HepG2 (cell line): ENCODE measurements at regions not wholly inside any gene's neighbourhood (a gene's known extent, or its start where the extent isn't known, plus 50 kb on each side); places are given as distances from the start of the nearest gene placed in this dataset.

Experiments
- HMGXB3 ChIP-seq: sonication (generic); formaldehyde crosslinking; IDR thresholded peaks from 2 replicates; pipeline ENCODE4 v1.4.0; 2020; ENCODE audit warnings: missing genetic modification reagents, borderline replicate concordance
- KDM3A ChIP-seq: IDR thresholded peaks from 2 replicates; pipeline ENCODE4 v1.6.1; 2018; ENCODE audit warnings: low read depth, missing compliant biosample characterization
- MAFG ChIP-seq: sonication (generic); formaldehyde crosslinking; IDR thresholded peaks from 2 replicates; pipeline ENCODE4 v1.5.1; 2020; ENCODE audit warnings: mild to moderate bottlenecking, missing genetic modification reagents
- MIER3 ChIP-seq: IDR thresholded peaks from 2 replicates; pipeline ENCODE4 v1.6.1; 2016; ENCODE audit warnings: missing compliant biosample characterization, borderline replicate concordance
- PAX8 ChIP-seq: sonication (generic); formaldehyde crosslinking; IDR thresholded peaks from 2 replicates; pipeline ENCODE4 v1.8.0; 2022; ENCODE audit warnings: mild to moderate bottlenecking, missing genetic modification reagents, borderline replicate concordance
- POLR2G ChIP-seq: fragments of 200-400 bp; formaldehyde crosslinking; IDR thresholded peaks from 2 replicates; pipeline ENCODE4 v1.6.1; 2018; ENCODE audit warnings: mild to moderate bottlenecking, low read depth, low read length, moderate library complexity
- RBFOX2 ChIP-seq: fragments of 200-400 bp; formaldehyde crosslinking; IDR thresholded peaks from 2 replicates; pipeline ENCODE4 v1.6.1; 2017; ENCODE audit warnings: low read depth, mild to moderate bottlenecking, low read length
- SIN3B ChIP-seq: fragments of 150-350 bp; IDR thresholded peaks from 2 replicates; pipeline ENCODE4 v1.6.1; 2014; ENCODE audit warnings: low read length
- ZNF136 ChIP-seq: sonication (generic); formaldehyde crosslinking; IDR thresholded peaks from 2 replicates; pipeline ENCODE4 v1.8.1; 2022; ENCODE audit warnings: low read depth, mild to moderate bottlenecking, moderate library complexity, missing genetic modification reagents
- ZNF276 ChIP-seq: sonication (generic); formaldehyde crosslinking; IDR thresholded peaks from 2 replicates; pipeline ENCODE4 v1.4.0; 2020; ENCODE audit warnings: mild to moderate bottlenecking, low read depth, missing genetic modification reagents
- ZNF350 ChIP-seq: sonication (generic); formaldehyde crosslinking; IDR thresholded peaks from 2 replicates; pipeline ENCODE4 v1.4.0; 2020; ENCODE audit warnings: mild to moderate bottlenecking, low read depth, missing genetic modification reagents, borderline replicate concordance
- ZNF615 ChIP-seq: sonication (generic); formaldehyde crosslinking; IDR thresholded peaks from 2 replicates; pipeline ENCODE4 v1.5.0; 2020; ENCODE audit warnings: mild to moderate bottlenecking, missing genetic modification reagents, borderline replicate concordance

- TF ChIP-seq HMGXB3 (CRISPR knock-in tag) (no peak), ZNF350 (CRISPR knock-in tag) (0 out of 2 replicates have a peak, but pooled peaks have one; percentile 10), ZNF136 (CRISPR knock-in tag) (0 out of 2 replicates have a peak, but pooled peaks have one; percentile 10), ZNF276 (CRISPR knock-in tag) (0 out of 2 replicates have a peak, but pooled peaks have one; percentile 6), ZNF615 (CRISPR knock-in tag) (no peak), MAFG (CRISPR knock-in tag) (no peak), KDM3A (CRISPR knock-in tag) (no peak), PAX8 (CRISPR knock-in tag) (no peak), MIER3 (CRISPR knock-in tag) (peak; percentile 7; the same call in 1 of the 2 replicates), RBFOX2 (peak; percentile 34; the same call in 1 of the 2 replicates), SIN3B (no peak), POLR2G (0 out of 2 replicates have a peak, but pooled peaks have one; percentile 48)
These were observed 170.8 kb upstream of the KLF14 start (continued) for GRCh38 chr7:130904792-130905191.
